ENCODE measurements at regions not wholly inside any gene's neighbourhood (a gene's known extent, or its start where the extent isn't known, plus 50 kb on each side); places are given as distances from the start of the nearest gene placed in this dataset.

- TF ChIP-seq CTCF (IDR thresholded peaks at IDR 0.05 in 4 of 5, conservative IDR thresholded peaks at IDR 0.05 in 1 of 5) (no peak), POLR2A (IDR thresholded peaks at IDR 0.05) (no peak)
Observed at GRCh38 chr2:67560771-67561456, 163.8 kb downstream of the ETAA1 start.

Data from gastrocnemius medialis (tissue), 4 donors.